Hepatocyte (in vitro differentiated cells): ENCODE measurements at regions not wholly inside any gene's neighbourhood (a gene's known extent, or its start where the extent isn't known, plus 50 kb on each side); places are given as distances from the start of the nearest gene placed in this dataset.

Experiments used
- DNase-seq: peaks from one replicate; pipeline ENCODE4 v3.0.0-alpha.2; 2016; ENCODE audit warnings: low spot score
- H2AFZ ChIP-seq: fragments of 200-600 bp; sonication (generic); 2 replicates; pipeline ENCODE4 v1.6.0; 2016; ENCODE audit warnings: antibody characterized with exemption, mild to moderate bottlenecking
- H3K27ac ChIP-seq: fragments of 200-600 bp; sonication (generic); 2 replicates; pipeline ENCODE4 v1.5.1; 2016; ENCODE audit warnings: mild to moderate bottlenecking
- H3K27me3 ChIP-seq: fragments of 200-600 bp; sonication (generic); 2 replicates; pipeline ENCODE4 v1.6.1; 2016
- H3K36me3 ChIP-seq: fragments of 200-600 bp; sonication (generic); replicated peaks from 2 replicates; pipeline ENCODE4 v1.5.1; 2016; ENCODE audit warnings: low read depth; ENCODE audit not compliant: insufficient read depth
- H3K4me1 ChIP-seq: fragments of 200-600 bp; sonication (generic); 2 replicates; pipeline ENCODE4 v1.5.1; 2016; ENCODE audit warnings: mild to moderate bottlenecking, moderate library complexity; ENCODE audit not compliant: insufficient read depth
- H3K4me2 ChIP-seq: fragments of 200-600 bp; sonication (generic); 2 replicates; pipeline ENCODE4 v1.6.0; 2016
- H3K4me3 ChIP-seq: fragments of 200-600 bp; sonication (generic); 2 replicates; pipeline ENCODE4 v1.5.1; 2016; ENCODE audit warnings: mild to moderate bottlenecking
- H3K79me2 ChIP-seq: fragments of 200-600 bp; sonication (generic); 2 replicates; pipeline ENCODE4 v1.6.0; 2017; ENCODE audit warnings: mild to moderate bottlenecking
- H3K9me2 ChIP-seq: fragments of 200-600 bp; sonication (generic); replicated peaks from 2 replicates; pipeline ENCODE4 v1.6.0; 2017; ENCODE audit warnings: mild to moderate bottlenecking; ENCODE audit not compliant: insufficient read depth
- H3K9me3 ChIP-seq: fragments of 200-600 bp; sonication (generic); 2 replicates; pipeline ENCODE4 v1.5.1; 2016; ENCODE audit warnings: low read depth, mild to moderate bottlenecking
- H4K20me1 ChIP-seq: fragments of 200-600 bp; sonication (generic); 2 replicates; pipeline ENCODE4 v1.6.0; 2016; ENCODE audit warnings: mild to moderate bottlenecking; ENCODE audit not compliant: insufficient read depth, poor library complexity, severe bottlenecking
- EZH2 ChIP-seq: fragments of 200-600 bp; sonication (generic); IDR thresholded peaks from 2 replicates; pipeline ENCODE4 v1.6.1; 2016; ENCODE audit warnings: antibody characterized with exemption, mild to moderate bottlenecking, borderline replicate concordance
- EZH2phosphoT487 ChIP-seq: fragments of 200-600 bp; sonication (generic); IDR thresholded peaks from one replicate; pipeline ENCODE4 v1.6.1; 2018; ENCODE audit warnings: antibody characterized with exemption, mild to moderate bottlenecking, low read depth, moderate library complexity; ENCODE audit not compliant: unreplicated experiment, severe bottlenecking
- WGBS: methylation state at CpG from one replicate; pipeline ENCODE4 v1.1.6; 2016; ENCODE audit warnings: low lambda C conversion rate; ENCODE audit errors: missing lambda C conversion rate; 5-methylcytosine and 5-hydroxymethylcytosine counted together
- TF ChIP-seq, protein P1 (sequence below): fragments of 200-600 bp; sonication (generic); IDR thresholded peaks from 2 replicates; pipeline ENCODE4 v1.5.1; 2016; ENCODE audit warnings: antibody characterized with exemption, mild to moderate bottlenecking; ENCODE audit not compliant: poor library complexity

DNA sequence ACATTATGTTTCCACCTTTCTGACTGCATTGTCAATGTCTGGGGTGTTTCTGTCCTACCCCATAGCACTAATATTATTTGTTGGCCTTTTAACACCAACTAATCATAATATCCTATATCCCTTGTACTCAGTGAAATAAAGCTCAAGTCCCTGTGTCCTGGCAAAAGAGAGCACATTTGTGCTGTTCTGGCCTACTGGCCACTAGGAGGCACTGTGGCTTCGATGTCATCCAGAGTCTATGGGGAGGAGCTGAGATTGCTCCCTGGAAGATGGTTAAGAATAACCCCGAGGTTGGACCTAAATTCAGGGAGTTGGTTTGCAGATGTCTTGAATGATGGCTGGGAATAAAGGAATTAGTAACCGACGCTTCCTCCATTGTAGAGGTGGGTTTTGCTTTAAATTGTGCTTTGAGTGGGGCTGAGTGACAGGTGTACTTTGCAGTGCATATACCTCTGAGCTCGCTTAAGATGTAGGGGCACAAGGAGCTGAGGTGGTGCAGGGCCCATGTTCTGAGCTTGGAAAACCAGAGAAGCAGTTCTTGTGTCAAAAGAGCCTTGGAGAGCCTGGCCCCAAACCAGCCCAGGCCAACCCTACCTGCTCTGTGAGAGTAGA lies 191.2 kb upstream of the PRSS1 start:
- no peaks in the 10 kb centered on the region for H3K27me3 ChIP-seq
- 54% methylated on average over 5 of the region's 5 CpGs for whole genome bisulfite sequencing
- no peaks in the 10 kb centered on the region for H4K20me1 ChIP-seq
- no peaks in the 10 kb centered on the region for H3K9me2 ChIP-seq
- no peaks in the 10 kb centered on the region for H3K4me1 ChIP-seq
- H3K9me3 ChIP-seq, result no peaks in the 10 kb centered on the region
- H3K4me3 ChIP-seq, result no peak overlapping the region
- H3K27ac ChIP-seq, result no peak overlapping the region
- H3K79me2 ChIP-seq, result no peaks in the 10 kb centered on the region
- no peaks in the 10 kb centered on the region for H3K36me3 ChIP-seq
- TF ChIP-seq, protein P1, sequence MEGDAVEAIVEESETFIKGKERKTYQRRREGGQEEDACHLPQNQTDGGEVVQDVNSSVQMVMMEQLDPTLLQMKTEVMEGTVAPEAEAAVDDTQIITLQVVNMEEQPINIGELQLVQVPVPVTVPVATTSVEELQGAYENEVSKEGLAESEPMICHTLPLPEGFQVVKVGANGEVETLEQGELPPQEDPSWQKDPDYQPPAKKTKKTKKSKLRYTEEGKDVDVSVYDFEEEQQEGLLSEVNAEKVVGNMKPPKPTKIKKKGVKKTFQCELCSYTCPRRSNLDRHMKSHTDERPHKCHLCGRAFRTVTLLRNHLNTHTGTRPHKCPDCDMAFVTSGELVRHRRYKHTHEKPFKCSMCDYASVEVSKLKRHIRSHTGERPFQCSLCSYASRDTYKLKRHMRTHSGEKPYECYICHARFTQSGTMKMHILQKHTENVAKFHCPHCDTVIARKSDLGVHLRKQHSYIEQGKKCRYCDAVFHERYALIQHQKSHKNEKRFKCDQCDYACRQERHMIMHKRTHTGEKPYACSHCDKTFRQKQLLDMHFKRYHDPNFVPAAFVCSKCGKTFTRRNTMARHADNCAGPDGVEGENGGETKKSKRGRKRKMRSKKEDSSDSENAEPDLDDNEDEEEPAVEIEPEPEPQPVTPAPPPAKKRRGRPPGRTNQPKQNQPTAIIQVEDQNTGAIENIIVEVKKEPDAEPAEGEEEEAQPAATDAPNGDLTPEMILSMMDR, result peak; percentile 49
- TF ChIP-seq EZH2, result no peak
- H2AFZ ChIP-seq, result no peak overlapping the region
- peak; percentile 44 for DNase-seq
- no peak overlapping the region for H3K4me2 ChIP-seq

DNA sequence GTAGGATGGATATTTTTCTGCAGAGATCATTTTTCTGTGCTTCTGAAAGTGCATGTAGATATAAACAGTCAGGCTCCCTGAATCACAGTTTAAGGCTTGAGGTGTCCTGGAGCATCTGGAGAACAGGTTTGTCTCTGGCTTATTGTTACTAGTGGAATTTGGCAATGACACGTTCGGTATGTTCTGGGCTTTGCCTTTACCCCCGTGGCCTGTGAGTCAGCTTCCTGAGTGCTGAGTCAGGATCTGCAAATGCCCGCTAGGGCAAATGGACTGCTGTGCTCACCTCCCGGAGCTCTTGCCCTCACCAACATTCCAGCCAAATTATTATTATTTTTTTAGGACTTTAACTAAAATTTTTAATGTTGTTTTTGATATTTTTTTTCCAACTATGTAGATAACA lies 192.5 kb upstream of the PRSS1 start:
- H2AFZ ChIP-seq, result no peak overlapping the region
- H3K9me2 ChIP-seq, result no peaks in the 10 kb centered on the region
- H3K27ac ChIP-seq, result no peak overlapping the region
- DNase-seq, result peak; percentile 65
- no peaks in the 10 kb centered on the region for H4K20me1 ChIP-seq
- WGBS, result 1% methylated on average over 5 of the region's 5 CpGs
- H3K4me2 ChIP-seq, result no peak overlapping the region
- TF ChIP-seq EZH2phosphoT487, result no peak
- TF ChIP-seq EZH2, result no peak
- TF ChIP-seq, protein P1, result no peak
- H3K79me2 ChIP-seq, result no peaks in the 10 kb centered on the region
- no peaks in the 10 kb centered on the region for H3K9me3 ChIP-seq
- H3K36me3 ChIP-seq, result no peaks in the 10 kb centered on the region
- H3K4me1 ChIP-seq, result no peaks in the 10 kb centered on the region
- H3K4me3 ChIP-seq, result no peak overlapping the region
- no peaks in the 10 kb centered on the region for H3K27me3 ChIP-seq

DNA sequence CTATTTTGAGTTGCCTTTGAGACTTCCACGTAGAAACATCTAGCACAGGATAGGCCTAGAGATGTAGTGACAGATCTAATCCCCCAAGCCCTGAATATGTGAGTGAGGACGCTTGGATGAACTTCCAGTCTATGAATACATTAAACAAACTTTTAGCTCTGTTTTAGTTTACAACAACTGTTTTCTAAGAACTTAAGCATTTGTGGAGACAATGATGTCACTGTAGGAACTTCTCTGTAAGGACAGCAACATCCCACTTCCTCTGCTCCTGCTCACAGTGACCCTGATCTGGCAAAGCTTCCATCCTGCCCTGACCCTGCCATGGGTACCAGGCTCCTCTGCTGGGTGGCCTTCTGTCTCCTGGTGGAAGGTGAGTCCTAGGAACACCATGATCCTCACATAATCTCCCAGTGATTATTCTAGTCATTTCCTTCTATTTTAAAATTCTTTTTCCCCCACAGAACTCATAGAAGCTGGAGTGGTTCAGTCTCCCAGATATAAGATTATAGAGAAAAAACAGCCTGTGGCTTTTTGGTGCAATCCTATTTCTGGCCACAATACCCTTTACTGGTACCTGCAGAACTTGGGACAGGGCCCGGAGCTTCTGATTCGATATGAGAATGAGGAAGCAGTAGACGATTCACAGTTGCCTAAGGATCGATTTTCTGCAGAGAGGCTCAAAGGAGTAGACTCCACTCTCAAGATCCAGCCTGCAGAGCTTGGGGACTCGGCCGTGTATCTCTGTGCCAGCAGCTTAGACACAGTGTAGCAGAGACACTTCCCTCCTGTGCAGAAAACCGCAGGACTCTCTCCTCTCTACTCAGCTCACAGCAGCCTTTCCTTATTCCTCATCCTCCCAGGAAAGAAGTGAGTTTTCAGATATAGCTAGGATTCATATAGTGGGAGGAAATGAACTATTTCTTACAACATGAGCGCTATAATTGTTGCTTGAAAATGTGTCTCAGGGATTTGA lies 194.4 kb upstream of the PRSS1 start:
- 87% methylated on average over 10 of the region's 10 CpGs for WGBS
- Histone ChIP-seq H3K4me3 (no peak overlapping the region), H4K20me1 (no peaks in the 10 kb centered on the region), H3K36me3 (no peaks in the 10 kb centered on the region), H3K27ac (no peak overlapping the region), H2AFZ (no peak overlapping the region), H3K79me2 (no peaks in the 10 kb centered on the region), H3K4me1 (no peaks in the 10 kb centered on the region), H3K9me3 (no peaks in the 10 kb centered on the region), H3K4me2 (no peak overlapping the region), H3K9me2 (no peaks in the 10 kb centered on the region), H3K27me3 (no peaks in the 10 kb centered on the region)
- no peak for DNase-seq
- TF ChIP-seq EZH2, result no peak
- TF ChIP-seq EZH2phosphoT487, result no peak
- TF ChIP-seq, protein P1, result no peak
